HUES6 (cell line): ENCODE measurements at regions not wholly inside any gene's neighbourhood (a gene's known extent, or its start where the extent isn't known, plus 50 kb on each side); places are given as distances from the start of the nearest gene placed in this dataset.

ENCODE experiments used
- H3K27ac ChIP-seq: 2 replicates; pipeline ENCODE4 v1.7.0; 2013; ENCODE audit warnings: low read depth, mild to moderate bottlenecking, low read length, inconsistent platforms
- H3K27me3 ChIP-seq: 2 replicates; pipeline ENCODE4 v1.6.1; 2013; ENCODE audit warnings: low read length; ENCODE audit not compliant: control insufficient read depth, insufficient read depth
- H3K36me3 ChIP-seq: 2 replicates; pipeline ENCODE4 v1.6.1; 2013; ENCODE audit warnings: low read length; ENCODE audit not compliant: control insufficient read depth, insufficient read depth
- H3K4me1 ChIP-seq: 2 replicates; pipeline ENCODE4 v1.6.1; 2013; ENCODE audit warnings: low read length; ENCODE audit not compliant: control insufficient read depth, insufficient read depth
- H3K4me3 ChIP-seq: 2 replicates; pipeline ENCODE4 v1.5.1; 2013; ENCODE audit warnings: low read depth, low read length
- H3K9ac ChIP-seq: one replicate; pipeline ENCODE4 v1.6.1; 2013; ENCODE audit warnings: mild to moderate bottlenecking, low read length
- H3K9me3 ChIP-seq: 2 replicates; pipeline ENCODE4 v1.6.1; 2013; ENCODE audit warnings: low read depth, low read length; ENCODE audit not compliant: control insufficient read depth, insufficient read depth

DNA sequence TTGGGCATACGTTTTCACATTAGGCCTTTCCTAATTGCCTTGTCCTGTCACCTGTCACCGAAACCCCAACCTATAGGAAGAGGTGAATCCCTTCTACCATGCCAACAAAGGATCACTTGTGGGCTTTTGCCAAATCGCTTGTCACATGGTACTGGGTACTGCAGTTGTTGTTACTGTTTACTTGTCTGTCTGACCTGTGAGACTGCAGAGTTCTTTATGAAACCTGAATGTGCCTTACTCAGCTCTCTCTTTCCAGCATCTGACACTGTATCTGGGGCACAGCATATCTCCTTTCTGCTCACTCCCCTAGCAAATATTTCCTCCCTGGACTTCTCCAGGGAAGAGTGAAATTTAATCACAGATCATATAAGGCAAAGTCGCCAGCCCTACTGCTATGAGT, 1272.4 kb downstream of the CDH8 start:
- Histone ChIP-seq H3K9ac (no peak overlapping the region), H3K27ac (no peak overlapping the region), H3K4me1 (no peaks in the 10 kb centered on the region; the same call in 1 of the 2 replicates), H3K9me3 (no peaks in the 10 kb centered on the region; the same call in 1 of the 2 replicates), H3K4me3 (no peak overlapping the region), H3K27me3 (no peaks in the 10 kb centered on the region), H3K36me3 (no peaks in the 10 kb centered on the region)

DNA sequence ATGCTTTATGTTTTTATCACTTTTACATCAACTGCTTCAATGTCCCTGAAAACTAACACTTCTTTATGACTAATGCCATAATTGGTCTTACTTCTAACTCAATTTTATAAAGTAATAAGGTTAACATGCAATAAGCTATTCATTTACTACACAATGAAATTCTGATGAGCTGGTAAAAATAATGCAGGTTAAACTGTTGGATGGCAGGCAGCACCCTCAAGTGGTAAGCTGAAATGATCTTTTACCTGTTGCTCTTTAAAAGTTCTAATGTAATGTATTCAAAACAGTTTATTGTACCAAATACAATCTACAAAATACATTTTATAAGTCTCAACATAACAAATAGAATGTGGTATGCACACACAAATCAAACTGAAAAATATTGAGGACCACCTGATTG, 1280.3 kb downstream of the CDH8 start:
- no peak overlapping the region for H3K27ac ChIP-seq
- H3K36me3 ChIP-seq: no peaks in the 10 kb centered on the region
- no peaks in the 10 kb centered on the region for H3K9me3 ChIP-seq
- no peaks in the 10 kb centered on the region for H3K27me3 ChIP-seq
- no peak overlapping the region for H3K9ac ChIP-seq
- no peaks in the 10 kb centered on the region; the same call in 1 of the 2 replicates for H3K4me1 ChIP-seq
- H3K4me3 ChIP-seq: no peak overlapping the region

DNA sequence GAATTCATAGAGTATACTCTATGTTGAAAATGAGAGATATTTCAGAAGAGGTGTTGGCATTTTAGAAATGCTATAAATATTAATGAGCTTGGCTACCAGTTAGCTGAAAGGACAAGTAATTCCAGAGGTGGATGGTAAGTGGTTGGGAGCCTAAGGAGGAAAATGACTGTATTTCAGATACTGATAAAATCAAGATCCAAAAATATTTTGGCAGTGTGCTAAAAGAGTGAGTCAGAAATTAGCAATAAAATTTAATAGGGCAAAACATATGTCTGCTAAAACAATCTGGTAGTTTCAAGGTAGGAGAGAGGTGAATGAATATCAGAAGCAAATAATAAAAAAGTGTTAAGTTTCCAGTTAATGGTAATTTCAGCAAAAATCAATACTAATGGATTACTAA, 1287.9 kb downstream of the CDH8 start:
- no peaks in the 10 kb centered on the region for H3K36me3 ChIP-seq
- no peaks in the 10 kb centered on the region for H3K27me3 ChIP-seq
- H3K9ac ChIP-seq: no peak overlapping the region
- H3K27ac ChIP-seq: no peak overlapping the region
- H3K9me3 ChIP-seq: no peaks in the 10 kb centered on the region
- H3K4me1 ChIP-seq: no peaks in the 10 kb centered on the region
- no peak overlapping the region for H3K4me3 ChIP-seq

DNA sequence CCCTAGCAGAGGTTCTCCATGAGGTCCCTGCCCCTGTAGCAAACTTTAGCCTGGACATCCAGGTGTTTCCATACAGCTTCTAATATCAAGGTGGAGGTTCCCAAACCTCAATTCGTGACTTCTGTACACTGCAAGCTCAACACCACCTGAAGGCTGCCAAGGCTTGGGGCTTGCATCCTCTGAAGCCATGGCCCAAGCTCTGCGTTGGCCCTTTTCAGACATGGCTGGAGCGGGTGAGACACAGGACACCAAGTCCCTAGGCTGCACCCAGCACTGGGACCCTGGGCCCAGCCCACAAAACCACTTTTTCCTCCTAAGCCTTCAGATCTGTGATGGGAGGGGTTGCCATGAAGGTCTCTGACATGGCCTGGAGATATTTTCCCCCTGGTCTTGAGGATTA, 1292.0 kb downstream of the CDH8 start:
- Histone ChIP-seq H3K36me3 (no peaks in the 10 kb centered on the region), H3K9ac (no peak overlapping the region), H3K9me3 (no peaks in the 10 kb centered on the region), H3K27ac (no peak overlapping the region), H3K27me3 (no peaks in the 10 kb centered on the region), H3K4me3 (no peak overlapping the region), H3K4me1 (no peaks in the 10 kb centered on the region)

DNA sequence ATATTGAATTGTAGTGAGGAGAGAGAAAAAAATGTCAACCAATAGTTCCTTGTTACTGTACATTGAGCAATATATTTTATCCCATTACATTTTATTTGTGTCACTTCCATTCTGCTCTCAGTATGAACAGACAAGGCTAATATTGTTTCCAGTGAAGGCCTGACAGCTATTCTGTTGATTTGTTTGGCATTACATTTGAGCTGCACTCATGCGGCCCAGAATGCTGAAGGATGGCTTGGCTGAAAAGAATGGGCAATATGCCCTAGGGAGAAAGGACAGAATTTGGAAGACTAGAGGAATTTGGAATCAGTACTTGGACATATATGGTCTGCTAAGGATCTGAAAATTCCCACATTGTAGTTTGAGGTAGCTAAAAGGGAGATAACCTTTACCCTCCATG, 1294.4 kb downstream of the CDH8 start:
- H3K27ac ChIP-seq: no peak overlapping the region
- no peaks in the 10 kb centered on the region for H3K9me3 ChIP-seq
- H3K4me1 ChIP-seq: no peaks in the 10 kb centered on the region
- H3K36me3 ChIP-seq: no peaks in the 10 kb centered on the region
- H3K4me3 ChIP-seq: no peak overlapping the region
- H3K9ac ChIP-seq: no peak overlapping the region
- H3K27me3 ChIP-seq: no peaks in the 10 kb centered on the region

DNA sequence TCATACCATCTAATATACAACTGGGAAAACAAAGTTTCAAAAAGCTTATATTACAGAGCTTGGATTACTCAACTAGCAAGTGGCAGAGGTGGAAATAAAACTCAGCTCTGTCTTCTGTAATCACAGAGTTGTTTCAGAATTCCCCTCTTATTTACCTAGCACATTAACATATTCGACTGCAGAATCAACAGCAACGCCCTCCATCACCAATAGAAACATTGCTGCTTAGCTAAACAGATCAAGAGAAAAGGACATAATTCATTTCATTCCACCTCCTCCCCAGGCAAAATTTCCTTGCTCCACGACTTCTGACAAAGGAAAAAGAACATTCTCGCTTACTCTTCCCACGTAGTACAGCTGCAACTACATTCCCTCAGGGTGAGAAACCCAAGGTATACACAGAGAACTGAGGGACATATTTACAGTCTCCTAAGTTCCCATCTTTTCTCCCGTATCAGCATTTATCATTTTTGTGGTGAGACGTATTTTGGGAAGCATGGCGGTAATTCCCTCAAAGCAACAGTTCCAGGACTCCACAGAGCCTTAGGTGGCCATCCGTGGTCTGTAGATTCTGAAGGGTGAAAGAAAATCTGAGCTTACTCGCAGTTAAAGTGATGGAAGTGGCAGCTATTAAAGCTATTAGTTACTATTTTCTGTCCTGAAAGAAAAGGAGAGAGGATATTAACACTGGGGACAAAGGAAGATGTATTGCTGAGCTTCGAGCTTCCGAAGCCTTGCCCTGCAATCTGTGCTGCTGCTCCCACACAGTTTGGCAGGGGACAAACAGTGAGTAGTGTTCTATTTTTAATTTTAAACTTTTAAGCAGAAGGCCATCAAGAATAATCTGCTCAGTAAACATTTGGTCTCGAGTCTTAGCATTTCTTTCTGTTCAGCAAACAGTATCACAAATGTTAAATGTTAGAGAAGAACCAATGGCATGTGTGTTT, 1296.2 kb downstream of the CDH8 start:
- Histone ChIP-seq H3K9ac (no peak overlapping the region), H3K27ac (no peak overlapping the region), H3K27me3 (no peaks in the 10 kb centered on the region), H3K9me3 (no peaks in the 10 kb centered on the region), H3K36me3 (no peaks in the 10 kb centered on the region), H3K4me3 (no peak overlapping the region), H3K4me1 (no peaks in the 10 kb centered on the region)

DNA sequence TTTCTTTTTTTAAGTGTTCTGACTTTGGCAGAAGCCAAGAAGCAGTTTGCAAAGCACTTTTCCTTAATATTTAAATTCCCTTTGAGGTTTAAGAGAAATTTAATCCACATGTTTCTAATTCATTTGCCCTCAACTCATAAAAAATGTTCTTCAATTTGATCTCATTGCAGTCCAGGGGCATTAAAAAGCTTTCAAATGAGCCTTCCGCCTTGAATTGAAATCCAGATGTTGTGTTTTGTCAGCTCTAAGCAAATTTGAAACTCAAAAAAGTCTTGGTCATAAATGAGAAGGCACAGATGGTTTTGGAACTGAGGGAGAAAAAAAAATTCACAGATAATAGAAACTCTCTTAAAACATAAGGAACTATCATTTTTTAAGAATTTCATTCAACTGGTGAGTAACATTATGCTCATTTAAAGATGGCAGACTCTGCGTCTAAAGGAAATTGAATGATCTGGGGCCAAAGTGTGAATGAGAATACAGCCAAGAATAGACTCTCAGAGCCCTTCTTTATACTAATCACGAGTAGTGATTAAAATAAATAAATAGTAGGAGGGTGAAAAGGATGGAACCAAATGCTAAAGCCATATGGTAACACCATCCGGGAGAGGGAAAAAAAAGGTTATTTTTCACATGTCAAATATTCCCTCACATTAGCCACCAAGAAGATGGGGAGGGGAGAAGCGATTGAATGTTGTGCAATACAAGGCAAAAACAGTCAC, 1304.7 kb downstream of the CDH8 start:
- Histone ChIP-seq H3K9me3 (no peaks in the 10 kb centered on the region), H3K9ac (no peak overlapping the region), H3K4me1 (no peaks in the 10 kb centered on the region)

DNA sequence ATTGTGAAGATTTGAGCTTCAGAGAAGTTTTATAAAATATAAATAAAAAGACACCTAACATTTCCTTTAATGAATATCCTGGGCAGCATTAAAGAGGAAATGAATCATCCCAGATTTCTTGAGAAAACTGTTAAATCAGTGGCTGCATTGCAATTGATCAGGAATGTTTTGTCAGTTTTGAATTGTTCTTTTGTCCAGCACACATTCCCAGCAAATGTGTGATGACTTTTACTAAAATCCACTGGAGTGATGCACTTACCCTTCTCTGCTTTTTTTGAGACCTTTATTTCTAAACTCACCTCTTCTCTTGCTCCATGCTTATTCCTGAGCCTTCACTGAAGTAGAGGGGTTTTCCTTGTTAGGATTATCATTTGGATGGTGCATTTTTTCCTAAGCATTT, 1307.2 kb downstream of the CDH8 start:
- Histone ChIP-seq H3K9ac (no peak overlapping the region), H3K27ac (no peak overlapping the region), H3K4me1 (no peaks in the 10 kb centered on the region), H3K4me3 (no peak overlapping the region), H3K36me3 (no peaks in the 10 kb centered on the region), H3K9me3 (no peaks in the 10 kb centered on the region), H3K27me3 (no peaks in the 10 kb centered on the region)

More for the DNA sequence above, 1304.7 kb downstream of the CDH8 start:
- Histone ChIP-seq H3K36me3 (no peaks in the 10 kb centered on the region), H3K27me3 (no peaks in the 10 kb centered on the region), H3K4me3 (no peak overlapping the region), H3K27ac (no peak overlapping the region)

DNA sequence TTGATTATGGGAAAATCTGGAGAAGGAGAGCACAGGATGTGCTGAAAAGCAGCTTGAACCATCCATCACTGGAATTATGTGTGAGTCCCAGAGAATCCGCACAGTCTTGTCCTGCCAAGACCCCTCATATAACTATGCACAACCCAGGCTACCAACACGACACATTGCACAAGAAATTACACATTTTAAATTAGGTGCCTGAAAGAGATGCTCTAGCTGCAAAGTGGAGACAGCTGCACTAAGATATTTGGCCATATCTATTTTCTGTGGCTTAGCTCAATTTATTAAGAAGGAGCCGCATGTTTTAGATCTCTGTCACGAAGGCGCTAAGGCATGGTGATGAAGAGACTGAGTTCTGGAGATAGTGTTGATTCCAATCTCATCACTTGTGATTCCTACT, 1308.4 kb downstream of the CDH8 start:
- Histone ChIP-seq H3K9ac (no peak overlapping the region), H3K27me3 (no peaks in the 10 kb centered on the region), H3K9me3 (no peaks in the 10 kb centered on the region), H3K4me3 (no peak overlapping the region), H3K27ac (no peak overlapping the region), H3K36me3 (no peaks in the 10 kb centered on the region), H3K4me1 (no peaks in the 10 kb centered on the region)

DNA sequence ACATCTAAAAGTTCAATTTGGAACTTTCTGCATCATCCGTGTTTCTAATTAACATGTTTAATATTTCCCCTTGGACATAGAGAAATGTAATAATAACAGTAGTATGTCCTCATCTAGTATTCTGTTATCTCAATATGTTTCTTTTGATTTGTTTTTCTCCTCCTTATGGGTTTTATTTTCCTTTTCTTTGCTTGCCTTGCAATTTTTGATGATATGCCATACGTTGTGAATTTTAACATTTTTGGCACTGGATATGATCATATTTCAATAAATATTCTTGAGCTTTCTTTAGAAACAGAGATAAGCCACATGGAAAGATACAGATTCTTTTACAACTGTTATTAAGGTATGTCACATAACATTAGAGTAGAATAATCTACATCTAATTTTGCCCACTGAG, 1316.2 kb downstream of the CDH8 start:
- no peak overlapping the region for H3K9ac ChIP-seq
- H3K27me3 ChIP-seq: no peaks in the 10 kb centered on the region
- peaks cover 4% of the 10 kb centered on the region for H3K9me3 ChIP-seq
- no peaks in the 10 kb centered on the region for H3K36me3 ChIP-seq
- no peak overlapping the region for H3K27ac ChIP-seq
- H3K4me3 ChIP-seq: no peak overlapping the region
- no peaks in the 10 kb centered on the region for H3K4me1 ChIP-seq

DNA sequence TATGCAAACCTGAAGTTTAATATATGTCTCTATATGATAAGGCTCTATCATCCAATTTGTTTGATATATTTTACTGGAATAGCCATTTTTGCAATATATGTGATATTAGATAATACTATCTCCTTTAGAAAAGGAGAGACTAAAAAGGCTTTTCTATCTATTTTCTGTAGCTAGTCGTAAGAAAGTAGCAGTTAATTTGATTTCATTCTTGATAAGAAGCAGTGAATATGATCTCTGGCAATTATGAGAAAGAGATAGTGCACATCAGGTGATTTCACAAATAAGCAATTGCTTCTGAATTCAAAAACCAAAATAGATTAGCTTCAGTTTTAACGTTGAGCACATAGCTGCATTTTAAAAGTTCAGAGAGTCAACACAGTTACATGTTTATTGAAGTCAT, 1318.4 kb downstream of the CDH8 start:
- Histone ChIP-seq H3K36me3 (no peaks in the 10 kb centered on the region), H3K9me3 (peaks cover 4% of the 10 kb centered on the region), H3K27me3 (no peaks in the 10 kb centered on the region), H3K4me1 (no peaks in the 10 kb centered on the region), H3K27ac (no peak overlapping the region), H3K9ac (no peak overlapping the region), H3K4me3 (no peak overlapping the region)
